ENCODE measurements at regions not wholly inside any gene's neighbourhood (a gene's known extent, or its start where the extent isn't known, plus 50 kb on each side); places are given as distances from the start of the nearest gene placed in this dataset.

DNA sequence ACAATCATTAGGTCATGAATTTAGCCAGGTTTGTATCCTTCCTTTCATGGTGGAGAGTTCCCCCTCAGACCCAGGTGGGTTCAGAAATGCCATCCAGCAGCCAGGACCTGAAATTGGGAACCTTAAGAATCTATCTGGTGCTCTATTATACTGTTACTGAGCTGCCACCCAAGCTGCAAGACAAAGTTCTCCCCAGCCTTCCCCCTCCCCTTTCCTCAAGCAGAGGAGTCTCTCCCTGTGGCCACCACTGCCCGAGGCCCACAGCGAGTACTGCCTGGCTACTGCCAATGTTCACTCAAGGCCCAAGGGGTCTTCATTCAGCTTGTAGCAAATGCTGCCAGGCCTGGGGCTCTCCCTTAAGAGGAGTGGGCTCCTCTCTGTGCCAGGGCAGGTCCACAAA is 133.8 kb downstream of the TMEM38B start:
- TF ChIP-seq, protein P1, sequence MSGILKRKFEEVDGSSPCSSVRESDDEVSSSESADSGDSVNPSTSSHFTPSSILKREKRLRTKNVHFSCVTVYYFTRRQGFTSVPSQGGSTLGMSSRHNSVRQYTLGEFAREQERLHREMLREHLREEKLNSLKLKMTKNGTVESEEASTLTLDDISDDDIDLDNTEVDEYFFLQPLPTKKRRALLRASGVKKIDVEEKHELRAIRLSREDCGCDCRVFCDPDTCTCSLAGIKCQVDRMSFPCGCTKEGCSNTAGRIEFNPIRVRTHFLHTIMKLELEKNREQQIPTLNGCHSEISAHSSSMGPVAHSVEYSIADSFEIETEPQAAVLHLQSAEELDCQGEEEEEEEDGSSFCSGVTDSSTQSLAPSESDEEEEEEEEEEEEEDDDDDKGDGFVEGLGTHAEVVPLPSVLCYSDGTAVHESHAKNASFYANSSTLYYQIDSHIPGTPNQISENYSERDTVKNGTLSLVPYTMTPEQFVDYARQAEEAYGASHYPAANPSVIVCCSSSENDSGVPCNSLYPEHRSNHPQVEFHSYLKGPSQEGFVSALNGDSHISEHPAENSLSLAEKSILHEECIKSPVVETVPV (CRISPR knock-in tag; IDR thresholded peaks at IDR 0.05) = no peak
- TF ChIP-seq ARNTL (CRISPR knock-in tag; IDR thresholded peaks at IDR 0.05; ENCODE audit: borderline replicate concordance, low read depth) (no peak), ZFP3 (CRISPR knock-in tag; IDR thresholded peaks at IDR 0.05) (no peak), ISL1 (CRISPR knock-in tag; IDR thresholded peaks at IDR 0.05) (no peak), ZFP30 (CRISPR knock-in tag; IDR thresholded peaks at IDR 0.05) (no peak), ZC3H10 (CRISPR knock-in tag; IDR thresholded peaks at IDR 0.05) (no peak), ZNF8 (CRISPR knock-in tag; IDR thresholded peaks at IDR 0.05) (no peak), GLIS3 (CRISPR knock-in tag; IDR thresholded peaks at IDR 0.05) (no peak), OSR1 (CRISPR knock-in tag; IDR thresholded peaks at IDR 0.05) (no peak), SNAI2 (CRISPR knock-in tag; IDR thresholded peaks at IDR 0.05) (no peak), BACH2 (CRISPR knock-in tag; IDR thresholded peaks at IDR 0.05; ENCODE audit: borderline replicate concordance) (no peak), ZNF70 (CRISPR knock-in tag; IDR thresholded peaks at IDR 0.05) (no peak), PPARA (CRISPR knock-in tag; IDR thresholded peaks at IDR 0.05; ENCODE audit: borderline replicate concordance) (no peak), TCF4 (CRISPR knock-in tag; IDR thresholded peaks at IDR 0.05; ENCODE audit: borderline replicate concordance) (no peak), RARB (CRISPR knock-in tag; IDR thresholded peaks at IDR 0.05) (no peak), CSDC2 (CRISPR knock-in tag; IDR thresholded peaks at IDR 0.05) (no peak), TOX (CRISPR knock-in tag; IDR thresholded peaks at IDR 0.05; ENCODE audit: borderline replicate concordance) (no peak), ESRRG (CRISPR knock-in tag; IDR thresholded peaks at IDR 0.05) (no peak)
- TF ChIP-seq, protein P2, sequence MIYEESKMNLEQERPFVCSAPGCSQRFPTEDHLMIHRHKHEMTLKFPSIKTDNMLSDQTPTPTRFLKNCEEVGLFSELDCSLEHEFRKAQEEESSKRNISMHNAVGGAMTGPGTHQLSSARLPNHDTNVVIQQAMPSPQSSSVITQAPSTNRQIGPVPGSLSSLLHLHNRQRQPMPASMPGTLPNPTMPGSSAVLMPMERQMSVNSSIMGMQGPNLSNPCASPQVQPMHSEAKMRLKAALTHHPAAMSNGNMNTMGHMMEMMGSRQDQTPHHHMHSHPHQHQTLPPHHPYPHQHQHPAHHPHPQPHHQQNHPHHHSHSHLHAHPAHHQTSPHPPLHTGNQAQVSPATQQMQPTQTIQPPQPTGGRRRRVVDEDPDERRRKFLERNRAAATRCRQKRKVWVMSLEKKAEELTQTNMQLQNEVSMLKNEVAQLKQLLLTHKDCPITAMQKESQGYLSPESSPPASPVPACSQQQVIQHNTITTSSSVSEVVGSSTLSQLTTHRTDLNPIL (CRISPR knock-in tag; IDR thresholded peaks at IDR 0.05; ENCODE audit: low read depth) = no peak
- TF ChIP-seq, protein P3, sequence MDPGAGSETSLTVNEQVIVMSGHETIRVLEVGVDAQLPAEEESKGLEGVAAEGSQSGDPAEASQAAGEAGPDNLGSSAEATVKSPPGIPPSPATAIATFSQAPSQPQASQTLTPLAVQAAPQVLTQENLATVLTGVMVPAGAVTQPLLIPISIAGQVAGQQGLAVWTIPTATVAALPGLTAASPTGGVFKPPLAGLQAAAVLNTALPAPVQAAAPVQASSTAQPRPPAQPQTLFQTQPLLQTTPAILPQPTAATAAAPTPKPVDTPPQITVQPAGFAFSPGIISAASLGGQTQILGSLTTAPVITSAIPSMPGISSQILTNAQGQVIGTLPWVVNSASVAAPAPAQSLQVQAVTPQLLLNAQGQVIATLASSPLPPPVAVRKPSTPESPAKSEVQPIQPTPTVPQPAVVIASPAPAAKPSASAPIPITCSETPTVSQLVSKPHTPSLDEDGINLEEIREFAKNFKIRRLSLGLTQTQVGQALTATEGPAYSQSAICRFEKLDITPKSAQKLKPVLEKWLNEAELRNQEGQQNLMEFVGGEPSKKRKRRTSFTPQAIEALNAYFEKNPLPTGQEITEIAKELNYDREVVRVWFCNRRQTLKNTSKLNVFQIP (CRISPR knock-in tag; IDR thresholded peaks at IDR 0.05; ENCODE audit: borderline replicate concordance, low read depth) = no peak
- ATAC-seq = no peak

DNA sequence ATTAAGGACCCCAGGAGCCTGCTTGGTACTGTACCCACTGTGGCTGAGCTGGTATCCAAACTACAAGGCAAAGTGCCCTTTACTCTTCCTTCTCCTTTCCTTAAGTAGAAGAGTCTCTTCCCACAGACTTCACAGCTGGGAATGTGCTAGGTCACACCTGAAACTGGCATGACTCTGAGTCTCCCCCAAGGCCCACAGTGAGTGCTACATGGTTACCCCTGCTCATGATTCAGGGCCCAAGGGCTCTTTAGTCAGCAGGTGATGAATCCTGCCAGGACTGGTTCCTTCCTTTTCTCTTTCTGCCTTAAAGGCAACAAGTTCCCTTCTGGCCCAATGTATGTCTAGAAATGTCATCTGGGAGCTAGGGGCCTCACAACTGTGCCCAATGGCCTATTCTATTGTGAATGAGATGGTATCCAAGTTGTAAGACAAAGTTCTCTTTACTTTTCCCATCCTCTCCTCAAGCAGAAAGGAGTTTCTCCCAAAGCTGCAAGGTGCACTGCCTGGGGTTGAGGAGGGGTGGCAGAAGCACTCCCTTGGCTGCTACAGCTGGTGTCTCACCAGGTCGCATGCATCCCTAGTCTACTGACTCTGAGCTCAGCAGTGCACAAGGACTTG is 134.4 kb downstream of the TMEM38B start:
- TF ChIP-seq SNAI2 (CRISPR knock-in tag; IDR thresholded peaks at IDR 0.05) (no peak), BACH2 (CRISPR knock-in tag; IDR thresholded peaks at IDR 0.05; ENCODE audit: borderline replicate concordance) (no peak), ZNF565 (CRISPR knock-in tag; conservative IDR thresholded peaks at IDR 0.05; ENCODE audit: low read depth) (no peak), GLIS3 (CRISPR knock-in tag; IDR thresholded peaks at IDR 0.05) (no peak), ISL1 (CRISPR knock-in tag; IDR thresholded peaks at IDR 0.05) (no peak), ARNTL (CRISPR knock-in tag; IDR thresholded peaks at IDR 0.05; ENCODE audit: borderline replicate concordance, low read depth) (no peak), TCF4 (CRISPR knock-in tag; IDR thresholded peaks at IDR 0.05; ENCODE audit: borderline replicate concordance) (no peak), ZC3H10 (CRISPR knock-in tag; IDR thresholded peaks at IDR 0.05) (no peak), ZFP30 (CRISPR knock-in tag; IDR thresholded peaks at IDR 0.05) (no peak), ZNF8 (CRISPR knock-in tag; IDR thresholded peaks at IDR 0.05) (no peak), RARB (CRISPR knock-in tag; IDR thresholded peaks at IDR 0.05) (no peak), TSHZ2 (CRISPR knock-in tag; IDR thresholded peaks at IDR 0.05) (no peak), TOX (CRISPR knock-in tag; IDR thresholded peaks at IDR 0.05; ENCODE audit: borderline replicate concordance) (no peak), ZFP3 (CRISPR knock-in tag; IDR thresholded peaks at IDR 0.05) (no peak), ESRRG (CRISPR knock-in tag; IDR thresholded peaks at IDR 0.05) (no peak), CSDC2 (CRISPR knock-in tag; IDR thresholded peaks at IDR 0.05) (no peak)
- TF ChIP-seq, protein P2 (CRISPR knock-in tag; IDR thresholded peaks at IDR 0.05; ENCODE audit: low read depth) = no peak
- TF ChIP-seq, protein P4, sequence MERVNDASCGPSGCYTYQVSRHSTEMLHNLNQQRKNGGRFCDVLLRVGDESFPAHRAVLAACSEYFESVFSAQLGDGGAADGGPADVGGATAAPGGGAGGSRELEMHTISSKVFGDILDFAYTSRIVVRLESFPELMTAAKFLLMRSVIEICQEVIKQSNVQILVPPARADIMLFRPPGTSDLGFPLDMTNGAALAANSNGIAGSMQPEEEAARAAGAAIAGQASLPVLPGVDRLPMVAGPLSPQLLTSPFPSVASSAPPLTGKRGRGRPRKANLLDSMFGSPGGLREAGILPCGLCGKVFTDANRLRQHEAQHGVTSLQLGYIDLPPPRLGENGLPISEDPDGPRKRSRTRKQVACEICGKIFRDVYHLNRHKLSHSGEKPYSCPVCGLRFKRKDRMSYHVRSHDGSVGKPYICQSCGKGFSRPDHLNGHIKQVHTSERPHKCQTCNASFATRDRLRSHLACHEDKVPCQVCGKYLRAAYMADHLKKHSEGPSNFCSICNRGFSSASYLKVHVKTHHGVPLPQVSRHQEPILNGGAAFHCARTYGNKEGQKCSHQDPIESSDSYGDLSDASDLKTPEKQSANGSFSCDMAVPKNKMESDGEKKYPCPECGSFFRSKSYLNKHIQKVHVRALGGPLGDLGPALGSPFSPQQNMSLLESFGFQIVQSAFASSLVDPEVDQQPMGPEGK (CRISPR knock-in tag; IDR thresholded peaks at IDR 0.05; ENCODE audit: borderline replicate concordance) = no peak
- TF ChIP-seq, protein P3 (CRISPR knock-in tag; IDR thresholded peaks at IDR 0.05; ENCODE audit: borderline replicate concordance, low read depth) = no peak
- TF ChIP-seq, protein P1 (CRISPR knock-in tag; IDR thresholded peaks at IDR 0.05) = no peak
- ATAC-seq = no peak
